ENCODE measurements at regions not wholly inside any gene's neighbourhood (a gene's known extent, or its start where the extent isn't known, plus 50 kb on each side); places are given as distances from the start of the nearest gene placed in this dataset.

DNA sequence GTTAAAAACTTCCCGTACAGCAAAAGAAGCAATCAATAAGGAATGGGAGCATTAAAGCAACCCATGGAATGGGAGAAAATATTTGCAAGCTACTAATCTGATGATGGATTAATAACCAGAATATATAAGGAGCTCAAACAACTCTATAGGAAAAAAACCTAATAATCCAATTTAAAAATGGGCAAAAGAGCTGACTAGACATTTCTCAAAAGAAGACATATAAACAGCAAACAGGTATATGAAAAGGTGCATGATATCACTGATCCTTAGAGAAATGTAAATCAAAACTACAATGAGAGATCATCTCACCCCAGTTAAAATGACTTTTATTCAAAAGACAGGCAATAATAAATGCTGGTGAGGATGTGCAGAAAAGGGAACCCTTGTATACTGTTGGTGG, 52.7 kb upstream of the POU1F1 start:
- no peaks in the 10 kb centered on the region for H3K9me1 ChIP-seq (ENCODE audit: control insufficient read depth, extremely low read depth, insufficient read depth, low read length)
- H3K4me1 ChIP-seq (ENCODE audit: control insufficient read depth, extremely low read depth, insufficient read depth, low read length), result peaks cover 13% of the 10 kb centered on the region
- no peaks in the 10 kb centered on the region for H3K36me3 ChIP-seq (ENCODE audit: control insufficient read depth in 2 of 2, extremely low read depth in 1 of 2, insufficient read depth in 2 of 2, low read length in 2 of 2)
- no peak overlapping the region for H3K4me2 ChIP-seq (ENCODE audit: control insufficient read depth, extremely low read depth, insufficient read depth, low read depth, low read length)
- no peak overlapping the region for H3K4me3 ChIP-seq (ENCODE audit: control insufficient read depth in 2 of 3, extremely low read depth in 1 of 3, insufficient read depth in 2 of 3, low read depth in 1 of 3, low read length in 3 of 3)
- no peak overlapping the region for H3K9ac ChIP-seq (ENCODE audit: control insufficient read depth, extremely low read depth, insufficient read depth, low read length)
- dilution Hi-C loops (cut with MboI; ENCODE audit: extremely low pct_ligation_motif_present, low sequenced_read_pairs), result no loop called here
- H2AFZ ChIP-seq (ENCODE audit: control insufficient read depth, low read length), result no peak overlapping the region
- FAIRE-seq (no peak), DNase-seq (ENCODE audit: low read depth, low spot score) (no peak)
- H3K9me3 ChIP-seq (ENCODE audit: control insufficient read depth, low read depth, low read length), result no peaks in the 10 kb centered on the region
- no peak overlapping the region for H3K27ac ChIP-seq (ENCODE audit: control insufficient read depth, insufficient read depth, low read length)
- no peaks in the 10 kb centered on the region for H3K27me3 ChIP-seq (ENCODE audit: control insufficient read depth, extremely low read depth, insufficient read depth, low read length)
- H4K20me1 ChIP-seq (ENCODE audit: control insufficient read depth, extremely low read depth, insufficient read depth, low read length), result no peaks in the 10 kb centered on the region
- H3K79me2 ChIP-seq (ENCODE audit: control insufficient read depth, insufficient read depth, low read length), result no peaks in the 10 kb centered on the region
- TF ChIP-seq, protein P1, sequence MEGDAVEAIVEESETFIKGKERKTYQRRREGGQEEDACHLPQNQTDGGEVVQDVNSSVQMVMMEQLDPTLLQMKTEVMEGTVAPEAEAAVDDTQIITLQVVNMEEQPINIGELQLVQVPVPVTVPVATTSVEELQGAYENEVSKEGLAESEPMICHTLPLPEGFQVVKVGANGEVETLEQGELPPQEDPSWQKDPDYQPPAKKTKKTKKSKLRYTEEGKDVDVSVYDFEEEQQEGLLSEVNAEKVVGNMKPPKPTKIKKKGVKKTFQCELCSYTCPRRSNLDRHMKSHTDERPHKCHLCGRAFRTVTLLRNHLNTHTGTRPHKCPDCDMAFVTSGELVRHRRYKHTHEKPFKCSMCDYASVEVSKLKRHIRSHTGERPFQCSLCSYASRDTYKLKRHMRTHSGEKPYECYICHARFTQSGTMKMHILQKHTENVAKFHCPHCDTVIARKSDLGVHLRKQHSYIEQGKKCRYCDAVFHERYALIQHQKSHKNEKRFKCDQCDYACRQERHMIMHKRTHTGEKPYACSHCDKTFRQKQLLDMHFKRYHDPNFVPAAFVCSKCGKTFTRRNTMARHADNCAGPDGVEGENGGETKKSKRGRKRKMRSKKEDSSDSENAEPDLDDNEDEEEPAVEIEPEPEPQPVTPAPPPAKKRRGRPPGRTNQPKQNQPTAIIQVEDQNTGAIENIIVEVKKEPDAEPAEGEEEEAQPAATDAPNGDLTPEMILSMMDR (optimal IDR thresholded peaks at IDR 0.05 in 1 of 3, IDR thresholded peaks at IDR 0.05 in 1 of 3, conservative IDR thresholded peaks at IDR 0.05 in 1 of 3; ENCODE audit: extremely low read depth in 1 of 3, insufficient read depth in 2 of 3, low read length in 3 of 3), result no peak
- no peak for TF ChIP-seq EZH2 (IDR thresholded peaks at IDR 0.05; ENCODE audit: low read length)

Small RNAs in the stretch of these regions (small RNA-seq; reads per million reads assigned to genes)
- gene RNU6-873P (ENCODE audit: insufficient read length in 3 of 3, low read depth in 3 of 3, low replicate concordance in 1 of 3), result 0 reads per million in 3 experiments
- gene RNU6ATAC6P (ENCODE audit: insufficient read length in 3 of 3, low read depth in 3 of 3, low replicate concordance in 1 of 3), result 0 reads per million in 3 experiments

Measured in keratinocyte (primary cell).